ENCODE measurements at regions not wholly inside any gene's neighbourhood (a gene's known extent, or its start where the extent isn't known, plus 50 kb on each side); places are given as distances from the start of the nearest gene placed in this dataset.
"Not testable (repeated sequence)": the region's sequence is repeated elsewhere in the genome, so short reads cannot be mapped to it uniquely, and the experiment has no call there.

- no peak for DNase-seq (ENCODE audit: low read depth, low spot score)
Observed at GRCh38 chr20:1754306-1754705, 96.7 kb upstream of the SIRPG start.

- no peak for DNase-seq (ENCODE audit: low read depth, low spot score)
Observed at GRCh38 chr20:1752045-1752444, 94.5 kb upstream of the SIRPG start.

GRCh38 chr20:1748777-1749176 is 91.2 kb upstream of the SIRPG start:
- DNase-seq (ENCODE audit: low read depth, low spot score), result no peak

- DNase-seq (ENCODE audit: low read depth, low spot score), result no peak
Observed at GRCh38 chr20:1747953-1748577, 90.5 kb upstream of the SIRPG start.

GRCh38 chr20:1742049-1742434 is 84.5 kb upstream of the SIRPG start:
- not testable (repeated sequence) for DNase-seq (ENCODE audit: low read depth, low spot score)

- DNase-seq (ENCODE audit: low read depth, low spot score), result no peak
Observed at GRCh38 chr20:1741309-1742048, 83.9 kb upstream of the SIRPG start.

- no peak for DNase-seq (ENCODE audit: low read depth, low spot score)
Observed at GRCh38 chr20:1737134-1737533, 79.6 kb upstream of the SIRPG start.

- DNase-seq (ENCODE audit: low read depth, low spot score), result no peak
Observed at GRCh38 chr20:1735417-1736089, 78.0 kb upstream of the SIRPG start.

- DNase-seq (ENCODE audit: low read depth, low spot score), result no peak
Observed at GRCh38 chr20:1734269-1734858, 76.8 kb upstream of the SIRPG start.

- not testable (repeated sequence) for DNase-seq (ENCODE audit: low read depth, low spot score)
Observed at GRCh38 chr20:1731828-1732375, 74.3 kb upstream of the SIRPG start.

GRCh38 chr20:1730981-1731711 is 73.6 kb upstream of the SIRPG start:
- not testable (repeated sequence) for DNase-seq (ENCODE audit: low read depth, low spot score)

GRCh38 chr20:1727303-1727702 is 69.7 kb upstream of the SIRPG start:
- not testable (repeated sequence) for DNase-seq (ENCODE audit: low read depth, low spot score)

GRCh38 chr20:1724901-1725300 is 67.3 kb upstream of the SIRPG start:
- no peak for DNase-seq (ENCODE audit: low read depth, low spot score)

- no peak for DNase-seq (ENCODE audit: low read depth, low spot score)
Observed at GRCh38 chr20:1722513-1723050, 65.0 kb upstream of the SIRPG start.

GRCh38 chr20:1721687-1722512 is 64.3 kb upstream of the SIRPG start:
- DNase-seq (ENCODE audit: low read depth, low spot score), result no peak

GRCh38 chr20:1720845-1721475 is 63.4 kb upstream of the SIRPG start:
- no peak for DNase-seq (ENCODE audit: low read depth, low spot score)

- DNase-seq (ENCODE audit: low read depth, low spot score), result no peak
Observed at GRCh38 chr20:1720226-1720625, 62.6 kb upstream of the SIRPG start.

GRCh38 chr20:1718604-1719384 is 61.2 kb upstream of the SIRPG start:
- no peak for DNase-seq (ENCODE audit: low read depth, low spot score)
